ENCODE measurements at regions not wholly inside any gene's neighbourhood (a gene's known extent, or its start where the extent isn't known, plus 50 kb on each side); places are given as distances from the start of the nearest gene placed in this dataset.

GRCh38 chr2:2810504-2810903, 479.4 kb upstream of the MYT1L start:
- TF ChIP-seq CTCF (IDR thresholded peaks at IDR 0.05) (no peak), POLR2A (IDR thresholded peaks at IDR 0.05) (no peak)
